VCaP (cell line): ENCODE measurements at regions not wholly inside any gene's neighbourhood (a gene's known extent, or its start where the extent isn't known, plus 50 kb on each side); places are given as distances from the start of the nearest gene placed in this dataset.
A peak's percentile ranks its signal among the peaks of the same experiment; 100 is the strongest.
"Not testable (repeated sequence)": the region's sequence is repeated elsewhere in the genome, so short reads cannot be mapped to it uniquely, and the experiment has no call there.

Experiments used
- H3K27ac ChIP-seq: fragments of 450-650 bp; 2 replicates; pipeline ENCODE4 v1.5.1; 2017
- TF ChIP-seq, protein P1 (sequence below): fragments of 450-650 bp; conservative IDR thresholded peaks from 2 replicates; pipeline ENCODE4 v1.5.1; 2017; ENCODE audit warnings: mild to moderate bottlenecking, moderate library complexity

- H3K27ac ChIP-seq, result no peak overlapping the region
- TF ChIP-seq, protein P1, sequence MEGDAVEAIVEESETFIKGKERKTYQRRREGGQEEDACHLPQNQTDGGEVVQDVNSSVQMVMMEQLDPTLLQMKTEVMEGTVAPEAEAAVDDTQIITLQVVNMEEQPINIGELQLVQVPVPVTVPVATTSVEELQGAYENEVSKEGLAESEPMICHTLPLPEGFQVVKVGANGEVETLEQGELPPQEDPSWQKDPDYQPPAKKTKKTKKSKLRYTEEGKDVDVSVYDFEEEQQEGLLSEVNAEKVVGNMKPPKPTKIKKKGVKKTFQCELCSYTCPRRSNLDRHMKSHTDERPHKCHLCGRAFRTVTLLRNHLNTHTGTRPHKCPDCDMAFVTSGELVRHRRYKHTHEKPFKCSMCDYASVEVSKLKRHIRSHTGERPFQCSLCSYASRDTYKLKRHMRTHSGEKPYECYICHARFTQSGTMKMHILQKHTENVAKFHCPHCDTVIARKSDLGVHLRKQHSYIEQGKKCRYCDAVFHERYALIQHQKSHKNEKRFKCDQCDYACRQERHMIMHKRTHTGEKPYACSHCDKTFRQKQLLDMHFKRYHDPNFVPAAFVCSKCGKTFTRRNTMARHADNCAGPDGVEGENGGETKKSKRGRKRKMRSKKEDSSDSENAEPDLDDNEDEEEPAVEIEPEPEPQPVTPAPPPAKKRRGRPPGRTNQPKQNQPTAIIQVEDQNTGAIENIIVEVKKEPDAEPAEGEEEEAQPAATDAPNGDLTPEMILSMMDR, result no peak
Measured at GRCh38 chr9:33731625-33732024, 63.7 kb upstream of the PRSS3 start.

DNA sequence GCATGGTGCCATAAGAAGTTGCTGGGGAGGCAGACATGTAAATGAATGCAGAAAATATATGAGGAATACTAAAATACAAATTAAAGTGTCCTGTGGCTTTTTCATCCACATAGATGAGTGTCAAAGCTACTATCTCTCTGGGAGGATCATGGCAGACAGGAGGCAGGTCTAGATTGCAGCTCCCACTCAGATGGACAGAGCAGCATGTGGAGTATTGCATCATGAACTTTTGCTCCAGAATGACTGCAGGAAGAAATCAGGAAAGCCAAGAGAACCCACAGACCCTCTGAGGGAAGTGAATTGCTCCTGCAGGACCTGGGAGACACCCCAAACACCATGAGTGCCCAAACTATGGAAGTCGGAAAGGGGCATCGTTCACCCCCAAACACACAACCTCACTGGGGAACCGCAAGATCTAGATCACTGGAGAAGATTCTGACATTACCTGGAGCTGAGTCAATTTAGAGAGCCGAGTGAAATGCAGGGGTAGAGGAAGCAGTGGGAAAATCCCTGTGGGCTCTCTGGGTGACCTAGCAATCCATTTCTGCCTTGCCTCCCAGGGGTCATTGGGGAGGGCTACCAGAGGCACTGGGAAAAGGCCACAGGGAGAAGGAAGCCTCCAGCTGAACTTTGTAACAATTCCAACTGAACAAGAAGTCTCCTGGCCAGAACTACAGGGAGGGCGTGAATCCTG lies 61.0 kb upstream of the PRSS3 start:
- peak overlapping the region; percentile 20; the same call in 1 of the 2 replicates for H3K27ac ChIP-seq

DNA sequence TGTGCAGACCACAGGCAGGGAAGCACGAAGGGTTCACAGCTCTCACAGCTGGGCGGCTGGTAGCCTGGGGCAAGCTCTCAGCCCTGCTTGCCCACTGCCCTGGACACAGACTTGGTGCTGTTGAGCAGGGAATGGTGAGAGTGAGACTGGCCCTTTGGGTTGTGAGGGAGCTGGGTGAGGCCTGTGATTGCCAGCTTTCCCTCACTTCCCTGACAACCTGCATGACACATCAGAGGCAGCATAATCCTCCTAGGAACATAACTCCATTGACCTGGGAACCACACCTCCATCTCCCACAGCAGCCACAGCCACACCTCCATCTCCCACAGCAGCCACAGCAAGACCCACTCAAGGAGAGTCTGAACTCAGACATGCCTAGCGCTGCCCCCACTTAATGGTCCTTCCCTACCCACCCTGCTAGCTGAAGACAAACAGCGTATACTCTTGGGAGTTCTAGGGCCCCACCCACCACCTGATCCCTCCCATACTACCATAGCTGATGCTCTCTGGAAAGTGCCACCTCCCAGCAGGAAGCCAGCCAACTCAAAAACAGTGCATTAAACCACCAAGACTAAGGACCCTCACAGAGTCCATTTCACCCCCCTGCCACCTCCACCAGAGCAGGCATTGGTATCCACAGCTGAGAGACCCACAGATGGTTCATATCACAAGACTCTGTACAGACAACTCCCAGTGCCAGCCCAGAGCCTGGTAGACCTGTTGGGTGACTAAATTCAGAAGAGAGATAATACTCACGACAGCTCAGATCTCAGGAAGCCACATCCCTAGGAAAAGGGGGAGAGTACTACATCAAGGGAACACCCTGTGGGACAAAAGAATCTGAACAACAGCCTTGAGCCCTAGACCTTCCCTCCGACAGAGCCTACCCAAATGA lies 60.2 kb upstream of the PRSS3 start:
- H3K27ac ChIP-seq, result peak overlapping the region; percentile 20; the same call in 1 of the 2 replicates

GRCh38 chr9:33737811-33738606 lies 57.4 kb upstream of the PRSS3 start:
- TF ChIP-seq, protein P1, result peak; percentile 86
- H3K27ac ChIP-seq, result no peak overlapping the region; the same call in 1 of the 2 replicates

GRCh38 chr9:33739398-33739797 lies 56.0 kb upstream of the PRSS3 start:
- H3K27ac ChIP-seq, result no peak overlapping the region
- TF ChIP-seq, protein P1, result no peak

GRCh38 chr9:33740075-33740474 lies 55.3 kb upstream of the PRSS3 start:
- H3K27ac ChIP-seq, result no peak overlapping the region
- TF ChIP-seq, protein P1, result no peak

DNA sequence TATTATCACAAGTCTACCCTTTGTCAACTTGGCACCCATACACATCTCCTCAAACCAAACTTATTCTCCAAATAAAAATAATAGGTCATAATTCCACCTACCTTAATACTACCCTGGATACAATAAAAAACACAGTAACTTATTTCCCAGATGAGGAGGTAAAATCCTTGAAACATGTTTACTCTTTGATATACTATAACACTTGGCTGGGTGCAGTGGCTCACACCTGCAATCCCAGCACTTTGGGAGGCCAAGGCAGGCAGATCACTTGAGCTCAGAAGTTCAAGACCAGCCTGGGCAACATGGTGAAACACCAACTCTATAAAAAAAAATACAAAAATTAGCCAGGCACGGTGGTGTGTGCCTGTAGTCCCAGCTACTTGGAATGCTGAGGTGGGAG lies 54.4 kb upstream of the PRSS3 start:
- H3K27ac ChIP-seq, result not testable (repeated sequence)

GRCh38 chr9:33742051-33742450 lies 53.3 kb upstream of the PRSS3 start:
- TF ChIP-seq, protein P1, result no peak
- no peak overlapping the region for H3K27ac ChIP-seq

DNA sequence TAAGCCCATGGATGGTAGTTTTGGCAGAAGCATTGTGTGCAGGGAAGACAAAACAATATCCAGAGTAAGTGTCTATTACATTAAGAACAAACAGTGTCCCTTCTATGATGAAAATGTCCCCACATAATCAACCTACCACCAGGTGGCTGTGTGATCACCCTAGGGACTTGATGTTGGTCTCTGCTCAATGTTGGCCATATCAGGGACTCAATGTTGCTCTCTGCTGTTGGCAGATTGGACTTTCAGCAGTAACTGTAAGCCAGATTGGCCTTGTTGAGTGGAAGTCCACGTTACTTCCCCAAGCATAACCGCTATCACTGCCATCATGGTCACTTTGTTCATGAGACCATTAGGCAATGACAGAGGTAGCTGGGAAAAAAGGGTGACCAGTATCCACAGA lies 52.8 kb upstream of the PRSS3 start:
- H3K27ac ChIP-seq, result no peak overlapping the region
- TF ChIP-seq, protein P1, result no peak
